MV-4-11 (cell line): ENCODE measurements at regions not wholly inside any gene's neighbourhood (a gene's known extent, or its start where the extent isn't known, plus 50 kb on each side); places are given as distances from the start of the nearest gene placed in this dataset.
"Not testable (repeated sequence)": the region's sequence is repeated elsewhere in the genome, so short reads cannot be mapped to it uniquely, and the experiment has no call there.

Source experiments
- DNase-seq: peaks from one replicate; lab custom pipeline; 2025; lab: John Stamatoyannopoulos, UW

- DNase-seq, result no peak
Measured at GRCh38 chr2:52386433-52387030, 1354.6 kb upstream of the NRXN1 start.

- DNase-seq, result no peak
Measured at GRCh38 chr2:52383541-52383940, 1351.6 kb upstream of the NRXN1 start.

- DNase-seq, result no peak
Measured at GRCh38 chr2:52369178-52369577, 1337.2 kb upstream of the NRXN1 start.

GRCh38 chr2:52368141-52368540 lies 1336.2 kb upstream of the NRXN1 start:
- no peak for DNase-seq

GRCh38 chr2:52365946-52366345 lies 1334.0 kb upstream of the NRXN1 start:
- no peak for DNase-seq

GRCh38 chr2:52356556-52356955 lies 1324.6 kb upstream of the NRXN1 start:
- DNase-seq, result no peak

- no peak for DNase-seq
Measured at GRCh38 chr2:52347292-52347691, 1315.4 kb upstream of the NRXN1 start.

- no peak for DNase-seq
Measured at GRCh38 chr2:52345676-52346075, 1313.7 kb upstream of the NRXN1 start.

- DNase-seq, result no peak
Measured at GRCh38 chr2:52345082-52345481, 1313.2 kb upstream of the NRXN1 start.

- no peak for DNase-seq
Measured at GRCh38 chr2:52343706-52344266, 1311.9 kb upstream of the NRXN1 start.

GRCh38 chr2:52343010-52343409 lies 1311.1 kb upstream of the NRXN1 start:
- DNase-seq, result no peak

GRCh38 chr2:52342458-52342857 lies 1310.5 kb upstream of the NRXN1 start:
- DNase-seq, result no peak

GRCh38 chr2:52341732-52342131 lies 1309.8 kb upstream of the NRXN1 start:
- no peak for DNase-seq

- DNase-seq, result no peak
Measured at GRCh38 chr2:52340171-52340570, 1308.2 kb upstream of the NRXN1 start.

- DNase-seq, result not testable (repeated sequence)
Measured at GRCh38 chr2:52337786-52338185, 1305.9 kb upstream of the NRXN1 start.

GRCh38 chr2:52336951-52337350 lies 1305.0 kb upstream of the NRXN1 start:
- no peak for DNase-seq

GRCh38 chr2:52335727-52336126 lies 1303.8 kb upstream of the NRXN1 start:
- no peak for DNase-seq

- no peak for DNase-seq
Measured at GRCh38 chr2:52334185-52334584, 1302.3 kb upstream of the NRXN1 start.

GRCh38 chr2:52327641-52328040 lies 1295.7 kb upstream of the NRXN1 start:
- DNase-seq, result no peak

- no peak for DNase-seq
Measured at GRCh38 chr2:52314231-52314630, 1282.3 kb upstream of the NRXN1 start.

GRCh38 chr2:52312486-52312885 lies 1280.6 kb upstream of the NRXN1 start:
- no peak for DNase-seq

GRCh38 chr2:52311862-52312261 lies 1279.9 kb upstream of the NRXN1 start:
- no peak for DNase-seq

GRCh38 chr2:52308156-52308555 lies 1276.2 kb upstream of the NRXN1 start:
- no peak for DNase-seq

- DNase-seq, result no peak
Measured at GRCh38 chr2:52294628-52295027, 1262.7 kb upstream of the NRXN1 start.
